ENCODE measurements at regions not wholly inside any gene's neighbourhood (a gene's known extent, or its start where the extent isn't known, plus 50 kb on each side); places are given as distances from the start of the nearest gene placed in this dataset.
"Not testable (repeated sequence)": the region's sequence is repeated elsewhere in the genome, so short reads cannot be mapped to it uniquely, and the experiment has no call there.

GRCh38 chr15:79769933-79770759 is 126.7 kb downstream of the MTHFS start:
- DNase-seq: no peak

- DNase-seq: no peak
These were observed 123.7 kb downstream of the MTHFS start for GRCh38 chr15:79773128-79773527.

DNA sequence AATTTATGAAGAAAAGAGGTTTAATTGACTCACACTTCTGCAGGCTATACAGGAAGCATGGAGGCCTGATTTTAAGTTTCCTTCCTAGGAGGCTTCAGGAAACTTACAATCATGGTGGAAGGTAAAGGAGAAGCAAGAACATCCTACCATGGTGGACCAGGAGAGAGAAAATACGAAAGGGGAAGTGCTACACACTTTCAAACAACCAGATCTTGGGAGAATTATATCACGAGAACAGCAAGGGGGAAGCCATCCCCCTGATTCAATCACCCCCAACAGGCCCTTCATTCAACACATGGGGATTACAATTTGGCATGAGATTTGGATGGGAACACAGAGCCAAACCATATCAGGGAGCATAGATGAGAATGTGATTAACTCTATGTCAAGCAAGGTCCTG is 121.0 kb downstream of the MTHFS start:
- DNase-seq: no peak

DNA sequence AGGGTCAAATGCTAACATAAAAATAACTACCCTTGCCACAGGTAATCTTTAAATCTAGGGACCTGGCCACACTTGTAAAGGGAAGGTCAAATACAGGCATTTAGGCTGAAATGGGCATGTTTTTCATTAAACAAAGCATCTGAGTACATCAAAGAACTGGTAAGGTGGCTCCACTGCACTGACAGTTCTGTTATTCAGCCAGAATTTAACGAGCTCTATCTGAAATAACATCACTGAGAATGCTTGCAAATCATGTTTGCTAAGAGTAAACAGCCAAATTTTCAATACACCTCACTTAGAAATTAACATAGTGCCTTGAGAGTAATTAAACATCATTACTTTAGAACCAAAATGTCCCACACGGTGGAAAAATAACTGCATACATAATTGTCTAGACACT is 118.9 kb downstream of the MTHFS start:
- DNase-seq: no peak

GRCh38 chr15:79778378-79778990 is 118.3 kb downstream of the MTHFS start:
- no peak for DNase-seq

DNA sequence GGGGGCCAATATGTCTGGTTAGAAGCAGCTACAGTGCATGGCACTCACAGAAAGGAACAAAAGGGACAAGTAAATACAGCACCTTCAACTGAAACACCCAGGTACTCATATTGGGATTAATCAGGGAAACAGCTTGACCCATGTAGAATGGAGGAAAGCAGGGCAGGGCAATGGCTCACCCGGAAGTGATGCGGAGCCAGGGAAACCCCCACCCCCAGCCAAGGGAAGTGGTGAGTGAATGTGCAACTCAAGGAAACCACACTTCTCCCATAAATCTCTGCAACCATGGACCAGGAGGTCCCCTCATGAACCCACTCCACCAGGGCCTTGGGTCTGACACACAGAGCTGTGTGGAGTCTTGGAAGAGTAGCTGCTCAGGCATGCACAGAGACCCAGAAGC is 117.1 kb downstream of the MTHFS start:
- DNase-seq: no peak

DNA sequence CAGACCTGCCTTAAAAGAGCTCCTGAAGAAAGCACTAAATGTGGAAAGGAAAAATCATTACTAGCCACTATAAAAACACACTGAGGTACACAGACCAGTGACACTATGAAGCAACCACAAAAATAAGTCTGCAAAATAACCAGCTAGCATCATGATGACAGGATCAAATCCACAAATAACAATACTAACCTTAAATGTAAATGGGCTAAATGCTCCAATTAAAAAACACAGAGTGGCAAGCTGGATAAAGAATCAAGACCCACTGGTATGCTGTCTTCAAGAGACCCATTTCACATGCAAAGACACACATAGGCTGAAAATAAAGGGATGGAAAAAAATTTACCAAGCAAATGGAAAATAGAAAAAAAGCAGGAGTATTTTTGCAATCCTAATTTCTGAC is 114.5 kb downstream of the MTHFS start:
- DNase-seq: not testable (repeated sequence)

Measured in fibroblast of skin of right biceps (primary cell).